ENCODE measurements at regions not wholly inside any gene's neighbourhood (a gene's known extent, or its start where the extent isn't known, plus 50 kb on each side); places are given as distances from the start of the nearest gene placed in this dataset.

GRCh38 chr13:73722120-73722519 lies 412.1 kb downstream of the KLF12 start:
- TF ChIP-seq, protein P1, sequence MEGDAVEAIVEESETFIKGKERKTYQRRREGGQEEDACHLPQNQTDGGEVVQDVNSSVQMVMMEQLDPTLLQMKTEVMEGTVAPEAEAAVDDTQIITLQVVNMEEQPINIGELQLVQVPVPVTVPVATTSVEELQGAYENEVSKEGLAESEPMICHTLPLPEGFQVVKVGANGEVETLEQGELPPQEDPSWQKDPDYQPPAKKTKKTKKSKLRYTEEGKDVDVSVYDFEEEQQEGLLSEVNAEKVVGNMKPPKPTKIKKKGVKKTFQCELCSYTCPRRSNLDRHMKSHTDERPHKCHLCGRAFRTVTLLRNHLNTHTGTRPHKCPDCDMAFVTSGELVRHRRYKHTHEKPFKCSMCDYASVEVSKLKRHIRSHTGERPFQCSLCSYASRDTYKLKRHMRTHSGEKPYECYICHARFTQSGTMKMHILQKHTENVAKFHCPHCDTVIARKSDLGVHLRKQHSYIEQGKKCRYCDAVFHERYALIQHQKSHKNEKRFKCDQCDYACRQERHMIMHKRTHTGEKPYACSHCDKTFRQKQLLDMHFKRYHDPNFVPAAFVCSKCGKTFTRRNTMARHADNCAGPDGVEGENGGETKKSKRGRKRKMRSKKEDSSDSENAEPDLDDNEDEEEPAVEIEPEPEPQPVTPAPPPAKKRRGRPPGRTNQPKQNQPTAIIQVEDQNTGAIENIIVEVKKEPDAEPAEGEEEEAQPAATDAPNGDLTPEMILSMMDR (IDR thresholded peaks at IDR 0.05): no peak
- no peak for TF ChIP-seq POLR2A (IDR thresholded peaks at IDR 0.05)

All from body of pancreas (tissue), 4 donors.